Kidney epithelial cell (primary cell): ENCODE measurements at regions not wholly inside any gene's neighbourhood (a gene's known extent, or its start where the extent isn't known, plus 50 kb on each side); places are given as distances from the start of the nearest gene placed in this dataset.

Experiments
- DNase-seq: peaks from one replicate; pipeline ENCODE4 v3.0.0-alpha.2; 2010; ENCODE audit warnings: low read depth
- H3K27me3 ChIP-seq: 2 replicates; pipeline ENCODE4 v1.6.0; 2011; ENCODE audit warnings: low read length; ENCODE audit not compliant: control insufficient read depth, insufficient read depth
- H3K36me3 ChIP-seq: 2 replicates; pipeline ENCODE4 v1.5.1; 2011; ENCODE audit warnings: low read length; ENCODE audit not compliant: control insufficient read depth, insufficient read depth
- H3K4me3 ChIP-seq: 2 replicates; pipeline ENCODE4 v1.5.1; 2011; ENCODE audit warnings: low read depth, mild to moderate bottlenecking, control low read depth, low read length
- CTCF ChIP-seq: IDR thresholded peaks from 2 replicates; pipeline ENCODE4 v1.5.1; 2011; ENCODE audit warnings: mild to moderate bottlenecking, moderate library complexity, low read length, control low read depth, inconsistent platforms; ENCODE audit not compliant: insufficient read depth, poor library complexity, severe bottlenecking

DNA sequence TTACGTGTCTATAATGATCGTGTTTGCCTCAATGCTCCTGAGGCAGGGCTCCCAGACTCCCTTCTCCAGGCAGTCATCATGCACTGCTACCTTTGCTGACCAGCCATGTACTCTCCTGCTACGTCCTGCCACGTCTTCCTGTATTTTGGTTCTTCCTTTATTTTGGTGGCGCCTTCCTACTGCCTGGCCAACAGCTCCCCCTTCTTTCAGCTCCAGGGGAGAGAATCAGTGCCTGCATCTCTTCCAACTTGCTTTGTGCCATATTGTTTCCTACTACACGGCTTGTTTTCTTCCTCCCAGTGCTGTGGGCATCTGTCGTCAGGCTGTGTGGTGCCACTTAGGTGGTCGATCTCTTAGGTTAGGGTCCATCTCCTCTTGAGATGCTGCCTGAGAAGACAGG lies 96.2 kb downstream of the FGF9 start:
- no peak for DNase-seq
- Histone ChIP-seq H3K4me3 (no peak overlapping the region), H3K36me3 (no peaks in the 10 kb centered on the region), H3K27me3 (no peaks in the 10 kb centered on the region)
- TF ChIP-seq CTCF: no peak

GRCh38 chr13:21771075-21771474 lies 100.2 kb downstream of the FGF9 start:
- no peak for TF ChIP-seq CTCF
- Histone ChIP-seq H3K4me3 (no peak overlapping the region), H3K36me3 (no peaks in the 10 kb centered on the region), H3K27me3 (no peaks in the 10 kb centered on the region)
- DNase-seq: no peak

GRCh38 chr13:21777166-21777565 lies 106.3 kb downstream of the FGF9 start:
- no peak for DNase-seq
- Histone ChIP-seq H3K27me3 (no peaks in the 10 kb centered on the region), H3K36me3 (no peaks in the 10 kb centered on the region), H3K4me3 (no peak overlapping the region)
- TF ChIP-seq CTCF: no peak

DNA sequence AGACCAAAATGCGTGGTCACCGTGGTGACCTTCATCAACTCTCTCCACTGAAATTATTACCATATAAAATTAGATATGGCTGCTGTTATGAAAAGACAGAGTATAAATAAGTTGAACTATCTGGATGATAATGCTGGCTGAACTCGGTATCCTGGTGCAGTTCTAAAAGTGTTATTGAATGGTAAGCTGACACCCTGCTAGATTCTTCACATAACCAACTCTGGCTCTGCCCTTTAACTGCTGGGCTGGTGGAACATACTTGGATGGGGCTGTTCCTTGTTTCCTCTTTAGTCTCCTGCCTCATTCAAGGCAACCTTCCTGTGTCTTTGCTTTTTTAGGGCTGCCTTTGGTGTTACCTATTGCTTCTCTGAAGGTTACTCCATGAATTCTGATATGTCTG lies 106.9 kb downstream of the FGF9 start:
- TF ChIP-seq CTCF: no peak
- Histone ChIP-seq H3K27me3 (no peaks in the 10 kb centered on the region), H3K4me3 (no peak overlapping the region), H3K36me3 (no peaks in the 10 kb centered on the region)
- no peak for DNase-seq

DNA sequence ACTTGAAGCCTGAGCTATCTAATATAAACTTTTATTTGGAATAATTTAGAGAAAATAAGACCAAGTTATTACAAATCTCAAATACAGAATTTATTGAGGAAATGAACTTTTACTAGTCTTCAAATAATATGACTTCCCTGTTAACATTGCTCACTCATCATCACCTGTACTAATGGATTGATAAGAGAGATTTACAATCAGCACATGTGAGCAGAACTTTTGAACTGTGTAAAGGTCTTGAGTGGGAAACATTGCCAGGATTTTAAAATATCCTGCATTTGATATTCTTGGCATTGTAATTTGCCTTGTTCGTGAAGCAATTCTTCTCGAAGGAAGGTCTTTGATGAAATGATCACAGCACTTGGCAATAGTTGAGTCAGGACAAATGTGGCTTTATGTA lies 111.9 kb downstream of the FGF9 start:
- no peak for DNase-seq
- no peaks in the 10 kb centered on the region for H3K36me3 ChIP-seq
- no peaks in the 10 kb centered on the region for H3K27me3 ChIP-seq
- TF ChIP-seq CTCF: no peak
- no peak overlapping the region for H3K4me3 ChIP-seq

DNA sequence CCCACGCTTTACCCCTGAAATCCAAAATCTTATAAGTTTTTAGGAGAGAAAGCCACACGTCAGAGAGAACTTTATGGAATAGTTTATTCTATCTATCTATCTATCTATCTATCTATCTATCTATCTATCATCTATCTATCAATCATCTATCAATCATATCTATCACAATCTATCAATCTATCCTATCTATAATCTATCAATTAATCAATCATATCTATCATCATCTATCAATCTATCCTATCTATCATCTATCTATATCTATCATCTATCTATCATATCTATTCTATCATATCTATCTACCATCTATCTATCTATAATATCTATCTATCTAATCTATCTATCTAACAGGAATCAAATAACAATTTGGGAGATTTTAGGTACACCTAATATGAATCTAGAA lies 115.1 kb downstream of the FGF9 start:
- H3K36me3 ChIP-seq: no peaks in the 10 kb centered on the region
- H3K4me3 ChIP-seq: no peak overlapping the region
- no peak for DNase-seq
- H3K27me3 ChIP-seq: no peaks in the 10 kb centered on the region
- no peak for TF ChIP-seq CTCF
